ENCODE measurements at regions not wholly inside any gene's neighbourhood (a gene's known extent, or its start where the extent isn't known, plus 50 kb on each side); places are given as distances from the start of the nearest gene placed in this dataset.

- TF ChIP-seq POLR2AphosphoS5 (IDR thresholded peaks at IDR 0.05; ENCODE audit: low read depth, low read length) = no peak
- TF ChIP-seq TAF1 (IDR thresholded peaks at IDR 0.05; ENCODE audit: borderline replicate concordance, insufficient read depth, low read length) = no peak
- TF ChIP-seq REST (IDR thresholded peaks at IDR 0.05; ENCODE audit: insufficient read depth in 1 of 2, low read depth in 2 of 2, low read length in 2 of 2) = no peak
- TF ChIP-seq SIN3A (IDR thresholded peaks at IDR 0.05; ENCODE audit: borderline replicate concordance, insufficient read depth, low read length) = no peak
- TF ChIP-seq FOXP2 (optimal IDR thresholded peaks at IDR 0.05; ENCODE audit: borderline replicate concordance, extremely low read depth, extremely low read length, insufficient read depth) = no peak
These were observed 1260.7 kb upstream of the PRMT6 start for GRCh38 chr1:105795741-105796140.
